GM23338 (cell line): ENCODE measurements at regions not wholly inside any gene's neighbourhood (a gene's known extent, or its start where the extent isn't known, plus 50 kb on each side); places are given as distances from the start of the nearest gene placed in this dataset.

Experiments used
- CREB1 ChIP-seq: fragments of 250-450 bp; sonication (Bioruptor Pico); IDR thresholded peaks from 2 replicates; pipeline ENCODE4 v1.5.0; 2020; ENCODE audit warnings: low read depth, mild to moderate bottlenecking, moderate library complexity
- EZH2 ChIP-seq: fragments of 200-600 bp; sonication (generic); IDR thresholded peaks from one replicate; pipeline ENCODE4 v1.8.0; 2017; ENCODE audit warnings: antibody characterized with exemption, mild to moderate bottlenecking, low read depth; ENCODE audit not compliant: unreplicated experiment
- EZH2phosphoT487 ChIP-seq: fragments of 200-600 bp; sonication (generic); IDR thresholded peaks from one replicate; pipeline ENCODE4 v1.8.1; 2018; ENCODE audit warnings: antibody characterized with exemption; ENCODE audit not compliant: unreplicated experiment
- JUNB ChIP-seq: IDR thresholded peaks from one replicate; pipeline ENCODE4 v1.6.1; 2016; ENCODE audit warnings: antibody characterized with exemption; ENCODE audit not compliant: unreplicated experiment
- NANOG ChIP-seq: IDR thresholded peaks from 2 replicates; pipeline ENCODE4 v1.6.1; 2016; ENCODE audit warnings: antibody characterized with exemption, borderline replicate concordance
- POLR2AphosphoS5 ChIP-seq: IDR thresholded peaks from 2 replicates; pipeline ENCODE4 v1.6.1; 2016; ENCODE audit warnings: antibody characterized with exemption, low read depth
- TF ChIP-seq, protein P1 (sequence below), 2 experiments: fragments of 200-600 bp in 1 of 2; sonication (generic) in 1 of 2; conservative IDR thresholded peaks; 2 replicates each; pipeline versions ENCODE4 v1.5.1 to v1.6.1; 2016 to 2017; ENCODE audit warnings: antibody characterized with exemption in 2 of 2, low read depth in 2 of 2, mild to moderate bottlenecking in 2 of 2, moderate library complexity in 1 of 2
- TF ChIP-seq, protein P2 (sequence below): IDR thresholded peaks from one replicate; pipeline ENCODE4 v1.6.1; 2018; ENCODE audit warnings: antibody characterized with exemption; ENCODE audit not compliant: unreplicated experiment

DNA sequence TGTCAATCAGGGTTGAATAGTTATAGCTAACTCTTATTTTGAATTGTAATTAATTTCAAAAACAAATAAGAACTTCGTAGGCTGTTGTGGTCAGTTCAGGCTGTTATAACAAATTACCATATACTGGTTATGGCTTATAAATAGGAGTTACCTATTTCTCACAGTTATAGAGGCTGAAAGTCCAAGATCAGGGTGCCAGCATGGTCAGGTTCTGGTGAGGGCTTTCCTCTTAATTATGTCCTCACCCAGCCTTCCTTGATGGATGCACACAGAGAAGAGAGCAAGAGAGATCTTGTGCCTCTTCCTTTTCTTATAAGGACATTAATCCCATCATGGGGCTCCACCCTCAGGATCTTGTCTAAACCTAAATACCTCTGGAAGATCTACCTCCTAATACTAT lies 265.9 kb upstream of the SUCLG2 start:
- TF ChIP-seq CREB1: no peak
- TF ChIP-seq, protein P1, sequence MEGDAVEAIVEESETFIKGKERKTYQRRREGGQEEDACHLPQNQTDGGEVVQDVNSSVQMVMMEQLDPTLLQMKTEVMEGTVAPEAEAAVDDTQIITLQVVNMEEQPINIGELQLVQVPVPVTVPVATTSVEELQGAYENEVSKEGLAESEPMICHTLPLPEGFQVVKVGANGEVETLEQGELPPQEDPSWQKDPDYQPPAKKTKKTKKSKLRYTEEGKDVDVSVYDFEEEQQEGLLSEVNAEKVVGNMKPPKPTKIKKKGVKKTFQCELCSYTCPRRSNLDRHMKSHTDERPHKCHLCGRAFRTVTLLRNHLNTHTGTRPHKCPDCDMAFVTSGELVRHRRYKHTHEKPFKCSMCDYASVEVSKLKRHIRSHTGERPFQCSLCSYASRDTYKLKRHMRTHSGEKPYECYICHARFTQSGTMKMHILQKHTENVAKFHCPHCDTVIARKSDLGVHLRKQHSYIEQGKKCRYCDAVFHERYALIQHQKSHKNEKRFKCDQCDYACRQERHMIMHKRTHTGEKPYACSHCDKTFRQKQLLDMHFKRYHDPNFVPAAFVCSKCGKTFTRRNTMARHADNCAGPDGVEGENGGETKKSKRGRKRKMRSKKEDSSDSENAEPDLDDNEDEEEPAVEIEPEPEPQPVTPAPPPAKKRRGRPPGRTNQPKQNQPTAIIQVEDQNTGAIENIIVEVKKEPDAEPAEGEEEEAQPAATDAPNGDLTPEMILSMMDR (conservative IDR thresholded peaks at IDR 0.05; ENCODE audit: low read depth in 2 of 2): no peak
- no peak for TF ChIP-seq POLR2AphosphoS5
- TF ChIP-seq, protein P2, sequence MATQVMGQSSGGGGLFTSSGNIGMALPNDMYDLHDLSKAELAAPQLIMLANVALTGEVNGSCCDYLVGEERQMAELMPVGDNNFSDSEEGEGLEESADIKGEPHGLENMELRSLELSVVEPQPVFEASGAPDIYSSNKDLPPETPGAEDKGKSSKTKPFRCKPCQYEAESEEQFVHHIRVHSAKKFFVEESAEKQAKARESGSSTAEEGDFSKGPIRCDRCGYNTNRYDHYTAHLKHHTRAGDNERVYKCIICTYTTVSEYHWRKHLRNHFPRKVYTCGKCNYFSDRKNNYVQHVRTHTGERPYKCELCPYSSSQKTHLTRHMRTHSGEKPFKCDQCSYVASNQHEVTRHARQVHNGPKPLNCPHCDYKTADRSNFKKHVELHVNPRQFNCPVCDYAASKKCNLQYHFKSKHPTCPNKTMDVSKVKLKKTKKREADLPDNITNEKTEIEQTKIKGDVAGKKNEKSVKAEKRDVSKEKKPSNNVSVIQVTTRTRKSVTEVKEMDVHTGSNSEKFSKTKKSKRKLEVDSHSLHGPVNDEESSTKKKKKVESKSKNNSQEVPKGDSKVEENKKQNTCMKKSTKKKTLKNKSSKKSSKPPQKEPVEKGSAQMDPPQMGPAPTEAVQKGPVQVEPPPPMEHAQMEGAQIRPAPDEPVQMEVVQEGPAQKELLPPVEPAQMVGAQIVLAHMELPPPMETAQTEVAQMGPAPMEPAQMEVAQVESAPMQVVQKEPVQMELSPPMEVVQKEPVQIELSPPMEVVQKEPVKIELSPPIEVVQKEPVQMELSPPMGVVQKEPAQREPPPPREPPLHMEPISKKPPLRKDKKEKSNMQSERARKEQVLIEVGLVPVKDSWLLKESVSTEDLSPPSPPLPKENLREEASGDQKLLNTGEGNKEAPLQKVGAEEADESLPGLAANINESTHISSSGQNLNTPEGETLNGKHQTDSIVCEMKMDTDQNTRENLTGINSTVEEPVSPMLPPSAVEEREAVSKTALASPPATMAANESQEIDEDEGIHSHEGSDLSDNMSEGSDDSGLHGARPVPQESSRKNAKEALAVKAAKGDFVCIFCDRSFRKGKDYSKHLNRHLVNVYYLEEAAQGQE: no peak
- no peak for TF ChIP-seq EZH2
- no peak for TF ChIP-seq EZH2phosphoT487
- no peak for TF ChIP-seq NANOG
- TF ChIP-seq JUNB: no peak
